ENCODE measurements at regions not wholly inside any gene's neighbourhood (a gene's known extent, or its start where the extent isn't known, plus 50 kb on each side); places are given as distances from the start of the nearest gene placed in this dataset.

GRCh38 chr10:28381466-28381865 lies 78.6 kb upstream of the MPP7 start:
- H3K4me3 ChIP-seq (ENCODE audit: low read depth, low read length), result no peak overlapping the region
- no peak for TF ChIP-seq CTCF (IDR thresholded peaks at IDR 0.05; ENCODE audit: low read depth, low read length)
- peaks cover 12% of the 10 kb centered on the region for H3K27me3 ChIP-seq (ENCODE audit: control insufficient read depth, insufficient read depth, low read length)
- no peak for DNase-seq (ENCODE audit: low read depth, low spot score)
- H3K27ac ChIP-seq (ENCODE audit: low read depth, low read length), result no peak overlapping the region
- ChIA-PET POLR2A (no interaction called here), CTCF (interaction anchor here (0.6 to 5.3 kb wide), 34 partner anchors 10 to 1018 kb away, joined by 3 to 137 read pairs (median 4); partner anchors contain the start of gene MPP7)
- H3K9me3 ChIP-seq (ENCODE audit: control insufficient read depth, insufficient read depth, low read length), result no peaks in the 10 kb centered on the region

GRCh38 chr10:28381903-28382347 lies 79.1 kb upstream of the MPP7 start:
- H3K27ac ChIP-seq (ENCODE audit: low read depth, low read length), result no peak overlapping the region
- ChIA-PET CTCF (interaction anchor here (0.6 to 5.3 kb wide), 35 partner anchors 10 to 1018 kb away, joined by 3 to 137 read pairs (median 4); partner anchors contain the start of gene MPP7), POLR2A (no interaction called here)
- peak; percentile 99 for TF ChIP-seq CTCF (IDR thresholded peaks at IDR 0.05; ENCODE audit: low read depth, low read length)
- H3K27me3 ChIP-seq (ENCODE audit: control insufficient read depth, insufficient read depth, low read length), result peaks cover 12% of the 10 kb centered on the region
- DNase-seq (ENCODE audit: low read depth, low spot score), result peak; percentile 81
- no peaks in the 10 kb centered on the region for H3K9me3 ChIP-seq (ENCODE audit: control insufficient read depth, insufficient read depth, low read length)
- H3K4me3 ChIP-seq (ENCODE audit: low read depth, low read length), result no peak overlapping the region

GRCh38 chr10:28382525-28383269 lies 79.8 kb upstream of the MPP7 start:
- H3K4me3 ChIP-seq (ENCODE audit: low read depth, low read length), result no peak overlapping the region
- ChIA-PET POLR2A (no interaction called here), CTCF (interaction anchor here (1.0 to 5.3 kb wide), 17 partner anchors 10 to 1013 kb away, joined by 3 to 137 read pairs (median 11); partner anchors contain the start of gene MPP7)
- H3K9me3 ChIP-seq (ENCODE audit: control insufficient read depth, insufficient read depth, low read length), result no peaks in the 10 kb centered on the region
- no peak for TF ChIP-seq CTCF (IDR thresholded peaks at IDR 0.05; ENCODE audit: low read depth, low read length)
- peaks cover 12% of the 10 kb centered on the region for H3K27me3 ChIP-seq (ENCODE audit: control insufficient read depth, insufficient read depth, low read length)
- H3K27ac ChIP-seq (ENCODE audit: low read depth, low read length), result no peak overlapping the region
- DNase-seq (ENCODE audit: low read depth, low spot score), result peak; percentile 2

- Histone ChIP-seq H3K4me3 (ENCODE audit: low read depth, low read length) (no peak overlapping the region), H3K27ac (ENCODE audit: low read depth, low read length) (no peak overlapping the region), H3K9me3 (ENCODE audit: control insufficient read depth, insufficient read depth, low read length) (no peaks in the 10 kb centered on the region), H3K27me3 (ENCODE audit: control insufficient read depth, insufficient read depth, low read length) (peaks cover 10% of the 10 kb centered on the region)
- TF ChIP-seq CTCF (IDR thresholded peaks at IDR 0.05; ENCODE audit: low read depth, low read length), result no peak
- POLR2A ChIA-PET, result no interaction called here
- DNase-seq (ENCODE audit: low read depth, low spot score), result no peak
- CTCF ChIA-PET, result interaction anchor here (0.7 to 2.4 kb wide), 3 partner anchors 9 to 642 kb away, joined by 4 to 15 read pairs (median 5); no protein-coding TSS in a partner anchor
These were observed 81.7 kb upstream of the MPP7 start for GRCh38 chr10:28384557-28384956.
